ENCODE measurements at regions not wholly inside any gene's neighbourhood (a gene's known extent, or its start where the extent isn't known, plus 50 kb on each side); places are given as distances from the start of the nearest gene placed in this dataset.

GRCh38 chr15:99487337-99487730 lies 78.5 kb upstream of the MEF2A start:
- TF ChIP-seq POLR2A (IDR thresholded peaks at IDR 0.05) (no peak), EP300 (IDR thresholded peaks at IDR 0.05) (no peak), CTCF (IDR thresholded peaks at IDR 0.05) (no peak), POLR2AphosphoS5 (IDR thresholded peaks at IDR 0.05) (no peak)

Measured in gastroesophageal sphincter (tissue), 3 donors.